OCI-LY1 (cell line): ENCODE measurements at regions not wholly inside any gene's neighbourhood (a gene's known extent, or its start where the extent isn't known, plus 50 kb on each side); places are given as distances from the start of the nearest gene placed in this dataset.

Experiments used
- CTCF ChIP-seq: fragments of 200-600 bp; sonication (generic), shearing (Covaris generic); IDR thresholded peaks from 2 replicates; pipeline ENCODE4 v1.5.1; 2017; ENCODE audit warnings: mild to moderate bottlenecking, antibody characterized with exemption, low read length, moderate library complexity, mixed read lengths
- EZH2 ChIP-seq: fragments of 200-600 bp; sonication (generic), shearing (Covaris generic); IDR thresholded peaks from 2 replicates; pipeline ENCODE4 v1.8.0; 2017; ENCODE audit warnings: borderline replicate concordance, mixed run types, mild to moderate bottlenecking, antibody characterized with exemption, low read length, moderate library complexity, mixed read lengths

- no peak for TF ChIP-seq CTCF
- no peak for TF ChIP-seq EZH2
These were observed 282.1 kb upstream of the ZNF32 start for GRCh38 chr10:43930777-43931176.
